Skeletal muscle cell (primary cell): ENCODE measurements at regions not wholly inside any gene's neighbourhood (a gene's known extent, or its start where the extent isn't known, plus 50 kb on each side); places are given as distances from the start of the nearest gene placed in this dataset.

Experiments
- DNase-seq: peaks from one replicate; pipeline ENCODE4 v3.0.0-alpha.2; 2010; ENCODE audit warnings: low read depth
- H3K4me3 ChIP-seq: 2 replicates; pipeline ENCODE4 v1.5.1; 2011; ENCODE audit warnings: low read depth, mild to moderate bottlenecking, control low read depth, low read length, moderate library complexity

DNA sequence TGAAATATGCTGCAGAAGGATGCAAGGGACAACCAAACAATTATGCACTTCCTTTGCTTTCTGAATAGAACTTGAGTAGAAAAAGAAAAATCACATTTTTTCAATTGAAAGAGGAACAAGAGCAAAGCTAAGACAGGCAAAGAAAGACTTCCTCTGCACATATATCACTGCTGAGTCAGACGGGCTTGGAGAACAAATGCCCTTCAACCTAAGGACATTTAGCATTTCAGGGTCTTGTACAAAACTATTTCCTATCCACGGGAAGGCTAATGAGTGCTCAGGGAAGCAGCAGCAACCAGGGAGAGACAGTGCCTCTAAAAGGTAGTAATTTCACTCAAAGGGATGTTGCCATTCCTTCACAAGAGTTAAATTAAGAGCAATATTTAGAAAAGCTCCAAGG is 570.0 kb upstream of the GCFC2 start:
- no peak overlapping the region for H3K4me3 ChIP-seq
- DNase-seq = no peak

DNA sequence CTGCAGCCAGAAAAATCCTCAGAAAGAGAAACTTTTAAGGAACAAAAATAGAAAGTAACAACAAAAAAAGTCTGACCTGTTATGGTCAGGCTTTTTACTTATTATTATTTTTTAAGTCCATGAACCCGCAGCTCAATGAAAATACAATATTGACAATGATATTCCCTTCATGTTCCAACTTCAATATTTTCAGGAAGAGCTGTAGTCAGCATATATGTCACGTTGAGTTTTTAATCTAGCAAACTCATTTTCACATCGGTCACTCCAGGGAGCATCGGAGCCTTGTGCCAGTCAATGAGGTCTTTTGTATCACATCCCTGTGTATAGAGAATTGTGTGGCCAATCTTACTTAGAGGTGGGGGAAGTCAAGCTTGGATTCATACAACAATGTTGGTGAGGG is 568.4 kb upstream of the GCFC2 start:
- no peak for DNase-seq
- H3K4me3 ChIP-seq = no peak overlapping the region

DNA sequence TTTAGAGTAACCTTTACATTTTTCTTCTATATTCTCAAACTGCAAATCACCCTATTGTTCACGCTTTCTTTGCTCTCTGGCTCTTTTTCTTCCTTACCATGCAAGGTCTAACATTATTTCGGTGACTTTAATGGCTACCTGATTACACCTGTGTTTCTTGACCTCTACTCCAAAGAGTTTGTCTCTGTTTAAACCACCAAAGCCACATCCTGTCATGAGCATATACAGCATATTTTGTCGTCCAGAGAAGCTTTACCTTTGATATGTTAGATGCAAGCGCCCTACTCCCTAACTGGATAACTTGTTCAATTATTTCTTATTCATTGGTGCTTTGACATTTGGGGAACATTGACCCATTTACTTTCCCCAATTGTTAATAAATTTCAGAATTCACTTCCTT is 565.1 kb upstream of the GCFC2 start:
- no peak overlapping the region for H3K4me3 ChIP-seq
- DNase-seq = no peak

DNA sequence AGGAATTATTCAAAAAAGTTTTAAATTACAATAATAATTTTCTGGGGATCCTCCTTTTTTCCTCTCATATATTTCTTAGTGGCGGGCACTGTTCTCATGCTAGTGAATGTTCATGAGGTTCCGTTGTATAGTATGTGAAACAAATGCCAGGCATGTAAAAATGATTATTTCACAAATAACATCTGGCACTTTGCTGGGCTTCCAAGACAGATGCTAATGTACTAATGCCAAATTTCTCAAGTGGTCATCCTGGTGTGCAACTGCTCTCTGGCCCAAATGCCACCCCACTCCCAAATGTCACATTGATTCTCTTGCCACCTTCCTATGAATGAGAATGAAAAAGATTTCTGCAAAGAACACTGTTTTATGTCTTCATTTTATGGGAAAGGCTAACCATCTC is 564.0 kb upstream of the GCFC2 start:
- no peak for DNase-seq

DNA sequence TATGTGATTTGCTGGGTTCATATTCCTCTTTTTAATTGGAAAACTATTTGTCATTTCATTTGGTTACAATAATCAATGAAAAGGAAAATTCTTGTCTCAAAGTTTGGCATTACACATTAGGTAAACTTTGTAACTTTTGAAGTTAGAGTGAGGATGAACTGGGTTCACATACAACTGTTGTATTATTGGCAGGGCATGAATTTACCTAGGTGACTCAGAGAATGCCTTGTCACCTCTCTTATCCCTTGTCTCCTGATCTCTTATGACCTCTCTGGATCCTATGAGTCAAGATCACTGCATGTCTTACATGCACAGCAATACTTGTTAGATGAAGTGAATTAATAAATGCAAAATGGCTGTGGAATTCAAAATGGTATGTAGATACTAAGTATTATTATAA is 563.4 kb upstream of the GCFC2 start:
- no peak overlapping the region for H3K4me3 ChIP-seq
- no peak for DNase-seq

More for the DNA sequence above, 564.0 kb upstream of the GCFC2 start:
- no peak overlapping the region for H3K4me3 ChIP-seq

DNA sequence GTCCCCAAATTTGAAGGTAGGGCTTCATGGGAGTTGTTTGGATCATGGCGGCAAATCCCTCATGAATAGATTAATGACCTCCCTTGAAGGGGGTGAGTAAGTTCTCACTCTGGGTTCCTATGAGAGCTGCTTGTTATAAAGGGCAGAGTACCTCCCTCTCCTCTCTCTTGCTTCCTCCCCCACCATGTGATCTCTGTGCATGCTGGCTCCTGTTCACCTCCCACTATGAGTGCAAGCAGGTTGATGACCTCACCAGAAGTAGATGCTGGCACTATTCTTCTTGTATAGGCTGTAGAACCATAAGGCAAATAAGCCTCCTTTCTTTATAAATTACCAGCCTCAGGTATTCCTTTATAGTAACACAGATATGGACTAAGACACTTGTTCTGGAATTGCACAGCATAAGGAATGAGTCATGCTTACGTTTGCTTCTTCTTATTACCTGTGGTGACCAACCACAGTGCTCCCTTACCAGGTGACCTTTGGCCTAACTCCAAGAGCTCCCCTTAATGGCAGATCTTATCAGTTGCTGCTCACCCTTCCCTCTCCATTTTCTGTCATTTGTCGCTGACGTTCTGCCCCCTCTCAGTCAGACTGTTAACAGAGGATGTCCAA is 559.5 kb upstream of the GCFC2 start:
- DNase-seq = no peak
- H3K4me3 ChIP-seq = no peak overlapping the region

DNA sequence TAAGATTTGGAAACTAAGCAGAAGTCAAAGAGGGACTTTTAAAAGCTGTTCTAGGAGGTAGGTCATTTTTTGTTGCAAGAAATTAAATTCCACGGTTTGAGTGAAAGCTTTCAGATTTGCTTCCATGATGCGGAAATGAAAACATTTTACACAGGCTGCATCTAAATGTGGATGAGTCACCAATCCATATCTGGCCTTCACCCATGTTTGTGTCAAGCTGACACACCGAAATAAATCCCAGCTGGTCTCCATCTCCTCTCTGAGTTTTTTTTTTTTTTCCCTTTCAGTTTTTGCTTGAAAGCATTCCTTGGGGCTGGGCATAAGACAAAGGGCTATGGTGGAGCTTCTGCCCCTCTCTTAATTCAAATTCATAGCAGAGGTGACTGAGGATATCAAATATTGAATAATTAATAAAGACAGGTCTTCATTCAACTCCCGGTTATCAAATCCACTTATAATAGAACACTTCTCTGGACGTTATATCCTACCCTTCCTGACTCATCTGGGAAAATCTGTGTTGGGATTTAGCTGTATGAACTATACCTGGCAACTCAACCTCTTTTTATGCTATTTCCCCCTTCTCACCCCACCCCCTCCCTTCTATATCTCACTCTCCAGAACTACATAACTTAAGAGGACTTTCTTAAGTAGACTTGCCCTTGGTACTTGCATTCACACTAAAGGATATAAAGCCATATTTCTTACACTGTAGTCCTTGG is 558.3 kb upstream of the GCFC2 start:
- no peak overlapping the region for H3K4me3 ChIP-seq
- no peak for DNase-seq

DNA sequence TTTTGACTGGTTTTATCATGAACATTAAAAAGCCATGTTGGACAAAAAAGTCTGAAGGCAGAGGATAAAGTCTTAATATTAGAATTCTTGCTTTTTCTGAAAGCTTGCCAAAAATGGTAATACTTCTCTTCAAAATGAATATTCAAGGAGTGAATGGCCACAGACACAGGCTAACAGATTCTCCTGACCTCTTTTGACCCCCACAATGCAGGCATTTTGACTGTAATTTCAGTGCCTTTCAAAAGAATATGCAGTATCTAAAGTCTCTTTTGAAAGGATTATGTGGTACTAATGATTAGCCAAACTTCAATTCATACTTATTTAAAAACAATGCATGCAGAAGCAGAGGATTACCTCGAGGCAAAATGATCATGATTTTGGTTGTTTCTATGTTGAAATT is 557.8 kb upstream of the GCFC2 start:
- no peak overlapping the region for H3K4me3 ChIP-seq
- no peak for DNase-seq

DNA sequence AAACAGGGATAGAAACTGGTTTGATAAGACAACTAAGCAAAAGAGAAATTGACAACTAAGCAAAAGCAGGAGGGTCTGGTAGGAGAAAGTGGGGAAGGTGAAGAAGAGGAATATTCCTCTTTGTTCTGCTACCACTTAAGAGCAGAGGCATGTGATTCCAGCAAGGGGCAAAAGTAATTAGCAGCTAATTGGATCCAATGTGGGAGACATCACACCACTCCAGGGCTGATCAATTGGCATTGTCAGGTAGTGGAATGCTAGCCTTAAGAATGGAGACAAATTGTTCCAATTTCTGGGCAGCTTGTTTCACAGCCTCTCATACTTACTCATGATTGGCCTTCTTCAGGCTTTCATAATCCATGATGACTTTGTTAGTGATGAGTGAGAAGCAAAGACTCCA is 547.1 kb upstream of the GCFC2 start:
- DNase-seq = no peak
- no peak overlapping the region for H3K4me3 ChIP-seq

DNA sequence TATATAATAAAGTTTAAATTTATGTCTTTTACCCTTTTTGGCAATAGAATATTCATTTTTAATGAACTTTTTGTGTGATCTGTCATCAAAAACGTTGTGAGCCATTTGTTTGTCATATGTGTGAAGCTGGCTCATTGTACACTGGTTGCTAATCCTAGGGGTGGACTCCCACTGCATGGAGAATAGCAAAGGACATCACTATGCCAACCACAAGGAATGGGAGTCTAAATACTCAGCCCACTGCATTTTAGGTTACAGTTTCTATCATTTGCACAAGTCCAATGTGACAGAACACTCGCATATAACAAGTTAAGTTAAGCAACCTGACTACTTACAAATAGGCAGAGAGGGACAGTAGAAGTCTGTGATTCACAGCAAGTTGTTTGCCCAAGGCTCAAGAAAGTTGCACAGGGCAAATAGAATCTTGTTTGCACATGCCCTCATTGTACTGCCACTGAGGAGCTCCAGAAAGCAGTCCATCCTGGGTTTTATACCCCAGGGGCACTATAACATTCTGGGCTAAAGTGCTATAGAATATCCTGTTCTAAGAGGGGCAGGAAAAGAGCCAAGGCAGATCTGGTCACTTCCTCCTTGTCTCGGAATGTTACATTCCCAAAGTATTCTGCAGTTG is 545.9 kb upstream of the GCFC2 start:
- no peak for DNase-seq
- no peak overlapping the region for H3K4me3 ChIP-seq

DNA sequence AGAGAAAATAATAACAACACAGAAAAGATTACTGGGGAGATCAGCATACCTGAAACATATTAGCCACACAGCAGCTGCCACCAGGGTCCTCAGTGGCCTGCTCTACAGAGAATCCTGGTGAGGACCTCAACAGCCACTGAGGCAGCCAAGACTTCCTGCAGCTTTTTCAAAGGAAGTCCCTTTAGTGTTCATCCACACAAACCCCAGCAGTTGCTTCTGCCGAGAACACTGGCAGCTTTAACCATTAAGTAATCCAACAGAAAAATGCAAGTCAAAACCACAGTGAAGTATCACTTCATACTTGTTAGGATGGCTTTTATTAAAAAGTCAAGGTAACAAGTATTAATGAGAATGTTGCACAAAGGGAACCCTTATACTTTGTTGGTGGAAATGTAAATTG is 542.0 kb upstream of the GCFC2 start:
- no peak for DNase-seq

DNA sequence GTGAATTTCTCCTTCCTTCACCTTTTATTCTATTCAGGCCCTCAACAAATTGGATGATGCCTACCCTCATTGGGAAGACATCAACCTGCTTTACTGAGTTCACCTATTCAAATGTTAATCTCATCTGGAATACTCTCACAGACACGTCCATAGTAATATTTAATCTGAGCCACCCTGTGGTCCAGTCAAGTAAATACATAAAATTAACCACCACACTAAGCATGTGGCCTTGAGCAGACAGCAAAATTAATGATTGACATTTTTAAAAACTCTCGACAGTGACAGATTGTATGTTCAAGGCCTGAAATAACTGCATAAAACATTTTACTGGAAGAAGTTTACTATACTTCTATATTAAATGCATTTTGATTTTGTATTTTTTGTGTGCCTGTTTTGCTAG is 540.6 kb upstream of the GCFC2 start:
- DNase-seq = no peak

More for the DNA sequence above, 542.0 kb upstream of the GCFC2 start:
- H3K4me3 ChIP-seq = no peak overlapping the region

DNA sequence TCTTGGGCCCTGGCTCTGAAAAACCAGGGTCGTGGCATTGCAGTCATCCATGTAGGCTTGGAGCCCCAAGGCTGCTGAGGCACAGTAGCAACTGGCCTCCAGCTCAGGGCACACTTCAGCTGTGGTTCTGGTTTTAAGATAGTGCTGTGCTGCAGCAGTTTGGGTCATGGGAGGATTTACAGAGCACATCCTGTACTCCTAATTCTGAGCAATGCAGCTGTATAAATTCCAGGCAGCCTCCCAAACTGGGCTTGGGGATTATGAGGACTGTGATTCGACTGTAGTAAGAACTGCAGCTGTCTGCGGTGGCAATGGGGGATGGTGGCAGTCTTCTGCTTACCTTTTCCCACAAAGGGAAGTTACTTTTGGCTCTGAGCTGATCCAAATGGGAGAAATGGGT is 536.3 kb upstream of the GCFC2 start:
- H3K4me3 ChIP-seq = no peak overlapping the region
- DNase-seq = no peak

More for the DNA sequence above, 540.6 kb upstream of the GCFC2 start:
- no peak overlapping the region for H3K4me3 ChIP-seq

DNA sequence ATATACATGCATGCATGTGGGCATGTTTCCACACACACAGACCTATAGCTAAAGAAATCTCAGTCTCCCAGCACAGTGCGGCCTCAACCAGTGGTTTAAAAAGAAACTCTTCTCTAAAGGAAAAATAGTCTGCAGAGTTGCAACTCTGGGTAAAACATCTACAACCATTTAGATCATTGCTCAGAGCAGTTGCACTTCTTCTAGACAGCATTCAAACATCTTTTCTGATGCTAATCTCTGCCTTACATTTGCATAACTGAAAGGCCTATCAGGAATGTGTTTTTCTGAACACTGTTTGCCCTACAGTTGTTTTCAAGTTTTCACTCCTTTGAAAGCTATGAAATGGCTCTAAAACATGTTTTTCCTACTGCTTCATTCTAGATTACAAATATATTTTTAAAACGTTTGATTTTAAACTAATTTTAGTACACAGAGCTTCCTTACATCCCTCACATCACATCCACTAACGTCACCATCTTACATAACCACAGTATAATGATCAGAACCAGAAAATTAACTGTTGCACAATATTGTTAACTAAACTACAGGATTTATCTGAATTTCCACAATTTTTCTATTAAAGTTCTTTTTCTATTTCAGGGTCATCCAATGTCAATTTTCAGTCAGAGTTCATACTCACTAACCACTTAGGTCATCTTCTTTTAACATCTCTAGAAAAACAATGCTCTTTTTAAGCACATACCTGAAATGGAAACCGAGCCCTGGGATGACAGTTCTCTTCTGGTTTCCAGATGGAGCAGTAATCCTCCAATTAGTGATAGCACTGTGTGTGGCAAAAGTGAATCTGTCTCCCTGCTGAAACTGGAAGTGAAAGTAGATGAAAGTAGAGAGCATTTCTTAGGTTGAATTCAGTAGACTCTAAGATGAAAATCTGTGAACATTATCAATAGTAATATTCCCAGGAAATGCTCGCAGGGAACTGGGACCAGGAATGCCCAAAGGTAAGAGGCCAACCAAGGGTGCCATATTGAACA is 501.6 kb upstream of the GCFC2 start:
- DNase-seq = no peak
- no peak overlapping the region for H3K4me3 ChIP-seq

DNA sequence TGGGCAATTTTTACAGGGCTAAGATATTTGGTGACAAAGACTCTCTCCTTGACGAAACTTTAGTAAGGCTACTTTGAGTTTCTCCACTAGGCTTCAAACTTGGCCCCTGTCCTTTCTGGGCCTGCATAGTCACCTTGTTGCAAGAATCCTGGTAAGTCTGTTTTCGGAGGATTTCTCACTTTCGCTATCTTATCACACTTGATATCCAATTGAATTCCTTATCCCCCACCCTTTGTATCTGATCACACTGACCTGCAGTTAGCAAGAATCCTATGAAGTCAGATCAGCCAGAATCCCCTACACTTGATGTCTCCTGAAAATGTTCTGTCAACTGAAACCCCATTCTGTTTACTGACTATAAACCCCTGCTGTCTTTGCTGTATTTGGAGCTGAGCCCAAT is 499.8 kb upstream of the GCFC2 start:
- H3K4me3 ChIP-seq = no peak overlapping the region
- DNase-seq = no peak

DNA sequence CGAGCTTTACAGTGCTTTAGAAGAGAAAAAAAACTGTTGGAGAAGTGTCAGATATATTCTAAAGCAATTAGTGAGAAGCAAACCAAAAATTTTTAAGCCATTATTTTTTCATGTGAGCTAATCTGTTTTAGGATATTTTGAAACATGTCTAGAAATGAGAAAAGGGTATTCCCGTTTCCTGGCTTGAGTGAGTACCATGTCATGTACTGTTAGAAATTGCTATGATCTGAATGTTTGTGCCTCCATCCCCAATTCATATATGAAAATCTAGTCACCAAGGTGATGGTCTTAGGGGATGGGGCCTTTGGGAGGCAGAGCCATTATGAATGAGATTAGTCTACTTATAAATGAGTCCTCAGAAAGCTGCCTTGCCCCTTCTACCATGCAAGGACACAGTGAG is 493.3 kb upstream of the GCFC2 start:
- DNase-seq = no peak
- no peak overlapping the region for H3K4me3 ChIP-seq

DNA sequence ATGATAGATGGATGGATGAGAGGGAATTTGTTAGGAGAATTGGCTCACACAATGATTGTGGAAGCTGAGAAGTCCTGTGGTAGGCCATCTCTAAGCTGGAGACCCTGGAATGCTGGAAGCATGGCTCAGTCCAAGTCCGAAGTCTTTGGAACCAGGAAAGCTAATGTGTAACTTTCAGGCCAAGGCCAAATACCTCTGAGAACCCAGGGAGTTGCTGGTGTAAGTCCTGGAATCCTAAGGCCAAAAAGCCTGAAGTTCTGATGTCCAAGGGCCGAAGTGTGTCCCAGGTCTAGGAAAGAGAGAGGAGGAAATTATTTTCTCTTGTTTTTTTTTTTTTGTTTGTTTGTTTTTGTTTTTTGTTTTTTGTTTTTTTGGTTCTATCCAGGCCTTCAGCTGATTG is 492.2 kb upstream of the GCFC2 start:
- DNase-seq = no peak

DNA sequence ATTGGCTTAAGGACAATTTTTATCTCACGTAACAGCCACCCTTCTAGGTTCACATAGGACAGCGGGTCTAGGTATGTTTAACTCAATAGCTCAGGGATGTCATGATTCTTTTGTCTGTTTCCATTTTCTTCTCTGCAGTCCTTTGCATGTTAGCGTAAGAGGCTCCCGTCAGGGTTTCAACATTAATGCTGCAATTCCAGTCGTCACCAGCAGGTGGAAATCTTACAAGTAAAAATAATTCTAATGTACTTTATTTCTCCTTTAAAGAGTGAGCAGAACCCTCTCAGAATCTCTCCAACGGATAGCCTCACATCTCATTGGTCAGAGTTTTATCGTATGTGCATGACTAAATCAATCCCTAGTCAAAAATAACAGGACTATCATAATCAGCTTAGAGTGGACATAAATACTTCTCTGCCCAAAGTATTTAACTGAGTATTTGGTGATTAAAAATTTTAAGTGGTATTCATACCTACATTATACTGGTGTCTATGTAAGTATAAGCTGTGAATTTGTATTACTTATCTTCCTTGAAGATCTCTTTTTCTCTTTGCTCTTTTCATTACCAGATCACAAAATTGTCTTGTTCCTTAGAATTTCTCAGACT is 487.2 kb upstream of the GCFC2 start:
- no peak overlapping the region for H3K4me3 ChIP-seq
- DNase-seq = peak; percentile 10

More for the DNA sequence above, 492.2 kb upstream of the GCFC2 start:
- H3K4me3 ChIP-seq = no peak overlapping the region

DNA sequence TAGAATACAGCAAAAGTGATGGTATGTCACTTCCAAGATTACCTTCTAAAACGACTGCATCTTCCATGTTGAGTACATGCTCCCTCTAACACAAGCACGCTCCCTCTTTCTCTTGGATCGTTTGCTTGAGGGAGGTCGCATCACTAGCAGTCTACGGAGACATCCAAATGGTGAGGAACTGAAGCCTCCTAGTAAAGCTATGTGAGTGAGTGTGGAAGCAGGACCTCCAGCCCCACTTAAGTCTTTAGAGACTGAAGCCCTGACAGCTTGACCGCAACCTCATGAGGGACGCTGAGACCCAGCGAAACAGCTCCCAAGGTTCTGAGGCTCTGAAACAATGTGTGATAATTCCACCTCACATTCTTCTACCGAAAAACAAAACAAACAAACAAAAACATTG is 486.7 kb upstream of the GCFC2 start:
- no peak overlapping the region for H3K4me3 ChIP-seq
- no peak for DNase-seq
